HG02623 (cell line): ENCODE measurements at regions not wholly inside any gene's neighbourhood (a gene's known extent, or its start where the extent isn't known, plus 50 kb on each side); places are given as distances from the start of the nearest gene placed in this dataset.
A peak's percentile ranks its signal among the peaks of the same experiment; 100 is the strongest.

Experiments used
- ATAC-seq: cut with Tn5 transposase; IDR thresholded peaks from one replicate; pipeline ENCODE4 v1.9.1; 2021; ENCODE audit warnings: moderate library complexity; ENCODE audit not compliant: unreplicated experiment

DNA sequence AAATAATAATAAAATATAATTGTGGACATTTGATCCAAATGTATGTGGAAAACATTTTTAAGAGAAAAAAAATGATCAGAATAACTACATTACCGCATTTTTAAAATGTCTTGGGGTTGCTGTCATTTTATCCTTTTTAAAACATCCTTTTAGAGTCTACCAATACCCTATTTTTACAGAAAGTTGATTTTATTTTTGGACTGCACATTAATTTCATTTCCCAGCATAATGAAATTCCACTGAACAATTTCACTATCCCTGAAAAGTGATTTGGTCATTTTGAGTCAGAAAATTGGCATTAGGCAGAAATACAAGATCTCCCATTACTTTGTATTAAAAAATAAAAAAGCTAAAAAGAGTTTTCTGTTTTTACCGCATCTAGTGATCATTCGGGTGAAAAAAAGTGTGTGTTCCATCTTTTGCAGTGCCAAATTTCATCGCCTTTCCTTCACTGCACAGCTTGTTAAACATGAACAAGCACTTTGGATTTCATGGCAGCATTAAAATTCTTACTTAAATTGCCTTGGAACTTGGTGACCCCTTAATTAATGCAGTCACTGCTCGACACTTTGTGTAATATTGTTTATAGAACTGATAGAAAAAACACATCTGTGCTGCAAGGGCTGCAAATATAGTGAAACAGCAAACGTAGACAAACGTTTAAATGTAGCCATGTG is 611.7 kb downstream of the TSN start:
- no peak for ATAC-seq

DNA sequence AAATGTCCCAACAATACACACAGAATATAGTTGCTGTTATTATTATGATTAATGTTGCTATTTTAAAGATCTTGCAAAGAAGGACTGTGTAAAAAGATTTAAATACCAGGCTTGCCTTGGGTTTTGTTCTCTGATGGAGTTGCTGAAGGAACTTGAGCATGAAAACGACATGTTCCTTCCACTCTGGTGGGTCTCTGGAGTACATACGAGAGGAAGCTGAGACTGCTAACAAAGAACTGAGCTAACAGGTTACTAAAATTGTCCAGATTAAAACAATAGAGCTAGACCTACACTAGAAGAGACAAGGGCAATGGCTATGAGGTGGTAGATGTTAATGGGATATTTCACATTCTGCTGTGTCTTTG is 612.2 kb downstream of the TSN start:
- no peak for ATAC-seq

DNA sequence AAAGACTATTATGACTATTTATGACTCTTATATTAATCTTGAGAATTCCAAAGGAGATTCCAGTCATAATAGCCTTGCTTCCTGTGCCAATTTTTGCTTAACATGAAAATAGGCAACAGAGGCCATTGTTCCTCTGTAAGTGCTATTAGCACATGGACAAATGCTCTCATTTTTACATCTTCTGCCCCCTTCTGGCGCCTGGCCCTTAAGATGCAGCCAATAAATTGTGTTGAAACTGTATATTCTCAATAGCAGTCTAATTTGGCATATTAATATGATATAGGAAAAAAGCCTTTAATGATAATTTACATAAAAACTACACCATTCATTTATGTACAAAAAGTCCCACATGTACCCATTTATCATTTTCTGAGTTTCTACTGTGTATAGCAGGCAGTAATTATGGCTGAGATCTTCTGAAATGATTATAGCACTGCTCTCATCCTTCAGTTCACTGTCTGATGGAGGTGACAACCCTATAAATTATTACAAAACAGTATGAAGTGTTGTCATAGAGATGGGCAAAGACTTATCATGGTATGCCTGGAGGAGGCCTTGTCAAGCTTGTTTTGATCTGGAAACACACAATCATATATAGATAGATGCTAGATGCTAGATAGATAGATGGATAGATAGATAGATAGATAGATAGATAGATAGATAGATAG is 613.3 kb downstream of the TSN start:
- no peak for ATAC-seq

DNA sequence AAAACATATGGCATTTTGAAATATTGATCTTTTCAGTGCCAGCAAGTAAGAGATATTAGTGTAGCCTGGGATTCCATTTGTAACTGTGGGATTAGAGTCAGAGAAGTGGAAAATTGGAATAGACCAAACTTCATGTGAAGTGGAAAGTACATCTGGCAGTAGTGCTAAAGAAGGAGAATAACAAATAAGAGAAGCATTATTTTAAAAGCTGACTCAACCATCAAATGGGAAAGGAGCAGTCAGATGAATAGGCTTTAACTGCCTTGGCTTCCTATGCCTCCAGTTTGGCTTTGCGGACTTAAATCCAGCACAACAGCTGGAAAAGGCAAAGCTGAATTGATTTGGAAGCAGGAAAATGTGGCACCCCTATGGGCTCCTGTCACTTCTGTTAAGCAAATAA is 623.1 kb downstream of the TSN start:
- ATAC-seq, result no peak

DNA sequence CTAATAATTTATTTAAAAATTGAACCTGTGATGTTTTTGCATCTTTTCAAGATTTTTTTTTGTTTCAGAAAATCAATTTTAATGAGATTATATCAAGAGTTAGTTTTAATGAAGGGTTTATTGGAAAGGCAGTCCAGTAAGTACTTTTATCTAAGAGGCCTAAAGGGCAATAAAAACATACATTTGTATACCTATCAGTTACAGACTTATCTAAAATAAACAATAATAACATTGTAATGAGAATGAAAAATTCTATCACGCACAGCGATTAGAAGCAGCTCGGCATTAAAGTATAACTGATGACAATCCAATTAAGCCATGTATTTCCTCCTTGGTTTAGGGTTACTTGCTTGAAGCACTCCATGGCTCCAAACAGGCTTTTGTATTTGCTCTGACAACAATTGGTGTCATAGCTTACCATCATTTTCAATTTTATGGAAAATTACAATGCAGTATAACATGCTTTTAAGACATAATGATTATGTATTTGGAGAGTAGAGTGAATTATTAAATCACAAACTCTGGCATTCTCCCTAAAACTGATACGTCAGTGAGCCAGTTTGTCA is 629.4 kb downstream of the TSN start:
- ATAC-seq, result no peak

DNA sequence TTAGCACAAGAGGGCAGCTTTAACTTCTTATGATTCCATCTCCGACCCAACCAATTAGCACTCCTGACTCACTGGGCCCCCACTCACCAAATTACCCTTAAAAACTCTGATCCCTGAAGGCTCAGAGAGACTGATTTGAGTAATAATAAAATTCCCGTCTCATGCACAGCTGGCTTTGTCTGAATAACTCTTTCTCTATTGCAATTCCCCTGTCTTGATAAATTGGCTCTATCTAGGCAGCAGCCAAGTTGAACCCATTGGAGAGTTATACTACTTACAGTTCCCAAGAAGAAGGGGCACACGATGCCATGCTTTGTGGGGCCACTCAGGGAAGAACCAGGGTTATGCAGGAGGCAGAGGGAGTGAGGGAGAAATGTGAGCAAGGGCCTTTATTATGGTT is 632.8 kb downstream of the TSN start:
- ATAC-seq, result no peak

DNA sequence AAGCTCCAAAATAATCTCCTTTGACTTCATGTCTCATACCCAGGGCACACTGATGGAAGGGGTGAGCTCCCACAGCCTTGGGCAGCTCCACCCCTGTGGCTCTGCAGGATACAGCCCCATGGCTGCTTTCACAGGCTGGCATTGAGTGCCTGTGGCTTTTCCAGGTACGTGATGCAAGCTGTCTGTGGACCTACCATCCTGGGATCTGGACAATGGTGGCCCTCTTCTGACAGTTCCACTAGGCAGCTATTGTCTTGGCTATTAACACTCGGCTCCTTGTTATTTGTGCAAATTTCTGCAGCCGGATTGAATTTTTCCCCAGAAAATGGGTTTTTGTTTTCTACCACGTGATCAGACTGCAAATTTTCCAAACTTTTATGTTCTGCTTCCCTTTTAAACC is 634.2 kb downstream of the TSN start:
- ATAC-seq, result no peak

DNA sequence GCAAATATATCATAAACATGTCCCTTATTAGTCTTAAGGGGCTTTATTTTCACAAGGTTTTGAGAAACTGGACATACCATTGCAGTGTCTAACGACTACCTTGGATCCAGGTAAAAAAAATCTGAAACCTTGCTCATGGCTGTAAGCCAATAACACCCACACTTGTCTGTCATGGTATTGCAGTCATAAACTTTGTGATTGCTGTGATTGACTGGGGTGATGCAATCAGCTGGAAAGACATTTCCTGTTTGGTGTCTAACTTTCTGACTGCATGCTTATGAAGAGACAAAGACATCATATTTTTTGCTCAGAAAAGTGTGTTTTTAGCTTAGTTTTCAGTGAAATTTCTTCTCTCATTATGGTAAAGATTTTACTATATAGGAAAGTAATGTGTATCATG is 635.0 kb downstream of the TSN start:
- no peak for ATAC-seq

DNA sequence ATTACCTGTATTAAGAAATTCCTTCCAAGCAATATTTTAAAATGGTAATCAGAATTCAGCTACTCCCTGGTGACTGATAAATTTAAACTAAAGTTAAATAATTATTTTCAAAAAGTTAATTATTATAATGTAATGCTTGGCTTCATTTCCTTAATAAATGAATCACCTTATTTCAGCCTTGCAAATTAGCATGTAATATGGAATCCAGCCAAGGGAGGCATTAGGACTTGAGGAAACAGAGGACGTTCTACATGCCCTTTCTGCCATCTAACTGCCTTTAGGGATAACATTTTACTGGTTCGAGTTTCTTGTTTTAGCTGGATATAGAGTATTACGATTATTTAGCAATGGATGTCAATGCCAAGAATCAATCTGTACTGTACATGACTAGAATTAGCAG is 636.3 kb downstream of the TSN start:
- no peak for ATAC-seq

DNA sequence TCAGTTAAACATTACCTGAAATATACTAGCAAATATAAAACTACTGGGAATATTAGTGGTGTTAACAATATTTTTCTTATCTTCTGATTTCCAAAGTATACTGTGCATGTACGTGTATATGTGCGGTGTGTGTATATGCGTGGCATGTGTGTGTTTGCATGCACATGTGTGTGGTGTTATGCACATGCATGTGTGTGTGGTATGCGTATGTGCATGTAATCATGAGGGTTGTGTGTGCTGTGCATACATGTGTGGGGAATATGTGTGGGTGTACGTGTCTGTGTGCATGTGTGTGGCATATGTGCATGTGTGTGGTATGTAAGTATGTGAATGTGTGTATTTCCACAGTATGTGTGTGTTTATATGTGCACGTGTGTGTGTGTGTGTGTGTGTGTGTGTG is 640.2 kb downstream of the TSN start:
- no peak for ATAC-seq

DNA sequence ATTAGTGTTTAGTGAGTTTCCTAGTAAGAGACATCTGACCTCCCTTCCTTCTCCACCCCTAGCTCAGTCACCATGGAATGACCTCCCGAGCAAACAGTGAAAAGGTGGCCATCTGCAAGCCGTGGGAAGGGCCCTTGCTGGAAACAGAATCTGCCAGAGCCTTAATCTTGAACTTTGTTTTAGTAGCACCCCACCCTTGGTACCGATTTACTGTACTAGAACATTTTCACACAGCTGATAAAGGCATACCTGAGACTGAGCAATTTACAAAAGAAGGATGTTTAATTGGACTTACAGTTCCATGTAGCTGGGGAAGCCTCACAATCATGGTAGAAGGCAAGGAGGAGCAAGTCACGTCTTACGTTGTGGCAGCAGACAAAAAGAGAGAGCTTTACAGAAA is 655.8 kb downstream of the TSN start:
- no peak for ATAC-seq

DNA sequence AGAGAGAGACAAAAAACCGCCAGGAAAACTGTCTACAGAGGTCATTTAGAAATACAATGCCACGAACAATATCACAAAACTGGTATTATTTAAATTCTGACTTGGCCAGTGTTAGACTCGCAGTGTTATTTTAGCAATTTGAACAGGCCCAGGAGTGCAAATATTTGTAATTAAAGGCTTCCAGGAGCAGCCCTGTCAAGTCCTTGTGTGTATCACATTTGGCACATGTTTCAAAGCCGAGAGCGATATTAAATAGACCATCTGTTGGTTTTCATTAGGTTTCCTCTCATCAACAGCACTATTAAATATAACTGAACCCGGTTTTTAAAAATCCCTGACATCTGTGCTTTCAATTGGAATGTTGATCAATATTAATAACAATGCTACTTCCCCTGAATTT is 656.9 kb downstream of the TSN start:
- ATAC-seq, result no peak

DNA sequence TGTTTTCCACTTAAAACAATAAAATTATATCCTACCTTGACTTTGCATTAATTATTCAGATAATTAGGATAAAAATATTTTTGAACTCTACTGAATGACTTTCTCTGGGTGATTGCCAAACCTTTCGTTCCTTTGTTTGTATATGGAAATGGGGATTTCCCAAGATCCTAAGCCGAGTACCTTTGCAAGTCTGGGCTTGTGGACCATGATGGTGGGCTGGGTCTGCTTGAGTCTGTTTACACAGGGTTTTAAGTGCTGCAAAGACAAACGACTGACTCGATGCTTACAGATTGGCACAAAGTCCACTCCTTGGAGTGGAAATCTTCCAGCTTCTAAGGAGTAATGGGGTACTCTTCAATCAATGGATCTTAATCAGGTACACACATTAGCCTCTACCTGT is 659.5 kb downstream of the TSN start:
- no peak for ATAC-seq

DNA sequence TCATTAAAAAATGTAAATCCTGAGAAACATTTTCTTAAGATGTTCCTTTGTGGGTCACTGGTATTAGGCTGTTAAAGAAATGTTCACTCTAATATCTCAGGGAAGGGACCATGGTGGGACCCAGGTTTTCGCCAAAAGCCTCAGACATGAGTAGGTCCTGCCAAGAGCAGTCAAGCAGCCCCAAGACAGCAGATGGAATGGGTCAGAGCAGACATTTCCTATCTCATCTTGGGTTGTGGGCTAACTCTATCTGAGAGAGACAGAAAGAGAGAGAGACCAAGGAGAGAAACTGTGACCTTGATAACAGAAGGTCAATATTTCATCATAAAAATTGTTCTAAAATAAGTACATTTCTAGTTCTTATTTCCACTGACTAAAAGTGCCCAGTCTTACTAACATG is 661.7 kb downstream of the TSN start:
- ATAC-seq, result no peak

DNA sequence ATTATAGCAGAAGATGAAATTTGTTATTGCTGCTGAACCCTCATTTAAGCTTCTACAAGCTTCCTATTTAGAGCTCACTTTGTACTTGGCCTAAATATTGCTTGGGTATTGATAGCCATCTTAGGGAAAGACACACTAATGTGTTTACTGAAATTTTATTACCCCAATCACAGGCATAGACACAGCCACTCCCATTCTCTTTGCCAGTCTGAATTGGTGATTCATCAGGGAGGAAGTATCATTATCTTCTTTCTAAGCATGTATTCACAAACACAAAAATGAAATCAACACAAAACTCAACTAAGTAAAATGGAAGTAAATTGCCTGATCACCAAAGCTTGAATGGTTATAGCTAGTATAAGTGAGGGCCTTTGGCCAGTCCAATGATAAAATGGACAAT is 666.3 kb downstream of the TSN start:
- ATAC-seq, result no peak

DNA sequence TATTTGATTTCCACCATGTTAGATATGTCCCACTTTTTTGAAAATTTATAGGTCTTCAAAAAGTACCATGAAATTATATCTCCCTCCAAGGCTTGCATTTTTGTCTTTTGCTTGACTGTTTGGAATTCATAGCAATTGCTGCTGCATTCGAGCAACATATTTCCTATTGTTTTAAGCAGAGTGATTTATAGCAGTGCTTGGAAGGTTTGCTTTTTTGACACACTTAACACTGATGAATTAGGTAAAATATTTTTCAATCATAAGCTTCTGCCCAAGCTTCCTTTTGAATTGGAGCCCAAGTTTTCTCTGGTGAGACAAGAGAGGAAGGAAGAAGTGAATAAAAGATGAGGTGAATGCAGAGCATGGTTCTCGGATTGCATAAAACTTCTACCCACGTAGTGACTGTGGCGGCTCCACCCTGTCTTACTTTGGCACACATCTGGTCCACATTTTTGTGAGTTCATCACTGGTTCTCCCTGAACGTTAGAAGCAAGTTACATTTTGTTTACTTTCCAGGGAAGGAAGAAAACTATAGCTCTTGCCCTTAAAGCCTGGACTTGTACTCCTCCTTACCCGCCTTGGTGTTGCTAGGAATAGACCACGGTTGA is 667.0 kb downstream of the TSN start:
- no peak for ATAC-seq

DNA sequence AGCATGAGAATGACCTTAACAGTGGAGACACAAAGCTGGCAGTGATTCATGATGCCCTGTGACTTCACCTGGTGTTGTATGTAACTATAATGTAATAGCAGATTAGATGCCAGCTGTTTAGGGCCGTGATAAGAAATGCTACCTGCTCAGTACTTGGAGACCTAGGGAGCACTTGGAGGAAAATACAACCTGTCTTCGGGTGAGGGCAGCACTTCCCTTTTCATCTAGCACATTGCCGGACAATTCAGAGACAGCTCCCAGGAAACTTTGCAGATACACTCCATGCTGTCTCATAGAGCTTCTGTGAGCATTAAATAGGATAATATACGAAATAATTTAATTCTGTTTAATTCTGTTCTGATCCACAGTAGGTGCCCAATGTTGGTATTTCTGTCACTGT is 668.5 kb downstream of the TSN start:
- no peak for ATAC-seq

DNA sequence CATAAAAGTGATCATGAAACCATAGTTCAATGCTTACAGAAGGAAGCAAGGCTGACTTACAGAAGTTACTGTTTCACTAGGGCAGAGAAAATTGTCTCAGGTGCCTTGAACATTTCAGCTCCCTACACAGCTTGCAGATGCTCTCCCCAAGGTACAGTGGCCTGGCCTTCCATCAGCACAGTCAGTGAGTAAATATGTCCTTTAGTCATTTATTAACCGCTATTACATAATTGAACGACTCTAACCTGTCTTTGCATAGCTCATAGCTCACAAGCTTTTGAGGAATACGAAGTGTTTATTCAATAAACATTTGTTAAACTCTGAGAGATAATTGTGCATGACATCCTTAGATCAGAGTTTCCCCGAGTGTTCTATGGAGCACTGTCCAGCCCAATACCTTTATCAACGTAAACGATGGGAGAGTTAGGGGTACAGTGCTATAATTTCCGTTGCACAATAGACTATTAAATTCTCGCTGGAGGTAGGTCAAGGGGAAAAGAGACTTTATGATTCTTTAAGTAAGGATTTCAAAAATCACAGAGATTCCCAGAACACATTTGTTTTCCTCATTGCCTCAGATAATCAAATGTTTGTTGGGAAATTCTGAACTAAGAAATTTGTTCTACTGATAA is 677.8 kb downstream of the TSN start:
- ATAC-seq, result no peak

DNA sequence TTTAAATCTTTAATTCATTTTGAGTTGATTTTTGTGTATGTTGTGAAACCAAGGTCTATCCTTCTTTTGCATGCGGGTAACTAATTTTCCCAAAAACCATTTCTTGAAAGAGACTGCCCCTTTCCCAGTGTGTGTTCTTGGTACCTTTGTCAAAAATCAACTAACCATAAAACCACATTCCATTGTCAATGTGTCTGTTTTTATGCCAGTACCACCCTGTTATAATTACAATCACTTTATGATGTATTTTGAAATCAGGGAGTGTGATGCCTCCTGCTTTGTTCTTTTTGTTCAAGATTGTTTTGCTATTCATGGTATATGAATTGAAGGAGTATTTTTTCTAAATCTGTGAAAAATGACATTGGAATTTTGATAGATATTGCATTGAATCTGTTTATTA is 689.6 kb downstream of the TSN start:
- ATAC-seq, result no peak

DNA sequence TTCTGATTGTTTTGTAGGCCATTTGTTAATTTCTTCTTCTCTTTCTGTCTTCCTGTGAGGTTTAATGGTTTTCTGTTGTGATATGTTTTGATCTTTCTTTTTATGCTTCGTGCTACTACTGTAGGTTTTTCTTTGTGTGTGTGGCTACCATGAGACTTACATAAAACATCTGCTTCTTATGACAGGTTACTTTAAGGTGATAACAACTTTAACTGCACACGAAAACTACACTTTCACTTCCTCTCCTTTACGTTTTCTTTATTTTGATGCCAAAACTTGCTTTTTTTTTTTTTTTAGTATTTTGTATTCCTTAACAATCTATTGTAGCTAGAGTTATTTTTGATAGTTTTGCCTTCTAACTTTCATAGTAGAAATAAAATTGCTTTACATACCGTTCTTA is 691.3 kb downstream of the TSN start:
- no peak for ATAC-seq

DNA sequence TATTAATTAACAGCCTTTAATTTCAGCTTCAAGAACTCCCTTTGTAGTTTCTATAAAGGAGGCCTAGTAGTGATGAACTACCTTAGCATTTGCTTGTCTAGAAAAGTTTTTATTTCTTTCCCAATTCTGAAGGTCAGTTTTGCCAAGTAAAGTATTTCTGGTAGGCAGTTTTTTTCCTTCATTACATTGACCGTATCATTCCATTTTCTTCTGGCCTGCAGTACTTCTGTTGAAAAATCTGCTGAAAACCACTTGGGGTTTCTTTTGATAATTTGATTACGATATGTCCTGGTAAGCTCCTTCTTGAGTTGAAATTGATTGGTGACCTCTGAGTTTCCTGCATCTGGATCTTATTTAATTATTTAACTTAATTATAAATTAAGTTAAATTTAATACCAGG is 691.8 kb downstream of the TSN start:
- no peak for ATAC-seq

DNA sequence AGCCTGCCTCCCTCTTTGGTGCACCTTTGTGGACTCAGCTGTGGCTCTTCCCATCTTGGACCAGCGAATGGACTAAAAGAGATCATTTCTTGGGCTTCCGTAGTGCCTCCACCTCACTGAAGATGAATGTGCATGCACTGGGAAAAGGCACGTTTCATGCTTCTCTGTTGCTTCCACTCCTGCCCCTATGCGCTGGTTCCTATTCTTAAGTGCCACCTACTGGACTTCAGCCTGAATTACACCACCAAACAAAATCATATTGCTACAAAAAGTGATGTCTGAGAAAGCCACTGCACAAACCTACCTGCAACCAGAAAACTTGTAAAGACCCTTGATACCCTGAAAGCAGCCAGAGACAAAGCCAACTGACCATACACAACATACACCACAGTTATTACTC is 695.6 kb downstream of the TSN start:
- ATAC-seq, result peak; percentile 79
